ENCODE measurements at regions not wholly inside any gene's neighbourhood (a gene's known extent, or its start where the extent isn't known, plus 50 kb on each side); places are given as distances from the start of the nearest gene placed in this dataset.

- Histone ChIP-seq H4K20me1 (ENCODE audit: insufficient read depth, low read length) (no peaks in the 10 kb centered on the region), H3K4me1 (ENCODE audit: control insufficient read depth, insufficient read depth, low read length) (no peaks in the 10 kb centered on the region), H2AK5ac (ENCODE audit: low read depth, low read length) (no peak overlapping the region), H2BK120ac (ENCODE audit: low read depth, low read length) (no peak overlapping the region), H3K56ac (ENCODE audit: extremely low read depth, insufficient read depth, low read length) (no peak overlapping the region), H4K5ac (ENCODE audit: low read depth, low read length) (no peak overlapping the region), H3K4me3 (ENCODE audit: insufficient read depth, low read depth, low read length) (no peak overlapping the region), H3K4ac (ENCODE audit: low read depth, low read length) (no peak overlapping the region), H3K9ac (ENCODE audit: low read depth, low read length) (no peak overlapping the region), H3K9me1 (ENCODE audit: insufficient read depth, low read length) (no peaks in the 10 kb centered on the region), H3K79me1 (ENCODE audit: low read depth in 1 of 2, low read length in 2 of 2) (no peaks in the 10 kb centered on the region), H3K14ac (replicated peaks; ENCODE audit: low read depth, low read length) (no peak overlapping the region), H2BK5ac (ENCODE audit: low read depth, low read length, poor library complexity, severe bottlenecking) (no peak overlapping the region), H3K27me3 (ENCODE audit: control insufficient read depth, insufficient read depth, low read length) (no peaks in the 10 kb centered on the region), H3K36me3 (ENCODE audit: control insufficient read depth, insufficient read depth, low read length) (no peaks in the 10 kb centered on the region), H4K91ac (ENCODE audit: insufficient read depth, low read depth, low read length) (no peak overlapping the region), H4K8ac (ENCODE audit: low read depth in 2 of 2, low read length in 2 of 2) (no peak overlapping the region), H3K23ac (ENCODE audit: low read depth, low read length) (no peak overlapping the region), H2BK20ac (ENCODE audit: low read depth, low read length) (no peak overlapping the region), H3K4me2 (ENCODE audit: low read depth, low read length) (no peak overlapping the region), H3K18ac (ENCODE audit: low read depth, low read length) (no peak overlapping the region), H2BK15ac (ENCODE audit: low read depth, low read length) (no peak overlapping the region), H3K27ac (ENCODE audit: insufficient read depth, low read length) (no peak overlapping the region), H3K9me3 (ENCODE audit: control insufficient read depth, insufficient read depth, low read length) (peaks cover 2% of the 10 kb centered on the region; the same call in 1 of the 2 replicates), H2AK9ac (replicated peaks; ENCODE audit: low read depth, low read length, poor library complexity) (no peak overlapping the region), H2AFZ (replicated peaks; ENCODE audit: low read length, poor library complexity) (no peak overlapping the region)
- intact Hi-C loops (cut with micrococcal nuclease): no loop called here
- no peak for DNase-seq
- in situ Hi-C loops (cut with MboI; ENCODE audit: low sequenced_read_pairs): no loop called here
- dilution Hi-C loops (cut with HindIII; ENCODE audit: low sequenced_read_pairs, unreplicated experiment): no loop called here
- CTCF ChIA-PET: no interaction called here
- ATAC-seq (ENCODE audit: low read depth): no peak
- POLR2A ChIA-PET (ENCODE audit: unreplicated experiment): no interaction called here
- TF ChIP-seq RFX5 (IDR thresholded peaks at IDR 0.05; ENCODE audit: low read depth, low read length): no peak
- no peak for TF ChIP-seq CTCF (conservative IDR thresholded peaks at IDR 0.05; ENCODE audit: low read depth, low read length)
- no peak for TF ChIP-seq RCOR1 (IDR thresholded peaks at IDR 0.05; ENCODE audit: insufficient replicate concordance, low read length)
- no peak for TF ChIP-seq MAZ (IDR thresholded peaks at IDR 0.05; ENCODE audit: borderline replicate concordance, low read depth, low read length)
- no peak for TF ChIP-seq POLR2A (IDR thresholded peaks at IDR 0.05; ENCODE audit: low read depth, low read length)
- no peak for TF ChIP-seq MXI1 (IDR thresholded peaks at IDR 0.05; ENCODE audit: borderline replicate concordance, low read depth, low read length)
- TF ChIP-seq FOS (IDR thresholded peaks at IDR 0.05; ENCODE audit: low read depth, low read length): no peak
- TF ChIP-seq ELK1 (IDR thresholded peaks at IDR 0.05; ENCODE audit: borderline replicate concordance, low read depth, low read length): no peak
- no peak for TF ChIP-seq CHD1 (IDR thresholded peaks at IDR 0.05; ENCODE audit: low read depth, low read length)
- TF ChIP-seq NFE2L2 (IDR thresholded peaks at IDR 0.05; ENCODE audit: low read depth, low read length): no peak
- TF ChIP-seq CEBPB (IDR thresholded peaks at IDR 0.05; ENCODE audit: low read depth, low read length): no peak
- no peak for TF ChIP-seq SMC3 (IDR thresholded peaks at IDR 0.05; ENCODE audit: low read depth, low read length)
- TF ChIP-seq USF2 (IDR thresholded peaks at IDR 0.05; ENCODE audit: low read depth, low read length): no peak
- TF ChIP-seq BHLHE40 (IDR thresholded peaks at IDR 0.05; ENCODE audit: low read depth, low read length): no peak
- BruUV-seq (replicated peaks): no TSS peak
These were observed 1197.7 kb downstream of the C4orf33 start for GRCh38 chr4:130293692-130294091.

Measured in IMR-90 (cell line).